HepG2 (cell line): ENCODE measurements at regions not wholly inside any gene's neighbourhood (a gene's known extent, or its start where the extent isn't known, plus 50 kb on each side); places are given as distances from the start of the nearest gene placed in this dataset.

Source experiments
- AGO2 ChIP-seq: fragments of 200-400 bp; formaldehyde crosslinking; optimal IDR thresholded peaks from 2 replicates; pipeline ENCODE3; 2017; ENCODE audit warnings: mild to moderate bottlenecking, low read depth, low read length, moderate library complexity
- CBFB ChIP-seq: sonication (generic); formaldehyde crosslinking; IDR thresholded peaks from 2 replicates; pipeline ENCODE4 v1.4.0; 2020; ENCODE audit warnings: missing genetic modification reagents
- ETV5 ChIP-seq: IDR thresholded peaks from 2 replicates; pipeline ENCODE4 v1.6.1; 2018; ENCODE audit warnings: missing biosample characterization, missing genetic modification reagents, inconsistent platforms, borderline replicate concordance
- HNF4A ChIP-seq: sonication (generic); formaldehyde crosslinking; IDR thresholded peaks from 2 replicates; pipeline ENCODE4 v1.4.0; 2020; ENCODE audit warnings: missing genetic modification reagents
- JUND ChIP-seq: sonication (generic); formaldehyde crosslinking; IDR thresholded peaks from 2 replicates; pipeline ENCODE4 v1.8.0; 2022; ENCODE audit warnings: mild to moderate bottlenecking, missing genetic modification reagents
- KMT2A ChIP-seq: sonication (generic); formaldehyde crosslinking; IDR thresholded peaks from 2 replicates; pipeline ENCODE4 v1.4.0; 2020; ENCODE audit warnings: missing genetic modification reagents
- MAFK ChIP-seq, 2 experiments: IDR thresholded peaks in 1 of 2; conservative IDR thresholded peaks in 1 of 2; 2 replicates each; pipeline ENCODE4 v1.6.1; 2011; ENCODE audit warnings: improper control_type of control experiment in 2 of 2, low read length in 2 of 2
- NAIF1 ChIP-seq: sonication (generic); formaldehyde crosslinking; IDR thresholded peaks from 2 replicates; pipeline ENCODE4 v1.5.0; 2020; ENCODE audit warnings: mild to moderate bottlenecking, missing genetic modification reagents, borderline replicate concordance
- NCOA5 ChIP-seq: sonication (generic); formaldehyde crosslinking; IDR thresholded peaks from 2 replicates; pipeline ENCODE4 v1.4.0; 2020; ENCODE audit warnings: missing genetic modification reagents
- NFAT5 ChIP-seq: sonication (generic); formaldehyde crosslinking; IDR thresholded peaks from 2 replicates; pipeline ENCODE4 v1.4.0; 2020; ENCODE audit warnings: missing genetic modification reagents
- NFIB ChIP-seq: sonication (generic); formaldehyde crosslinking; IDR thresholded peaks from 2 replicates; pipeline ENCODE4 v1.9.0; 2021; ENCODE audit warnings: missing genetic modification reagents, mild to moderate bottlenecking, borderline replicate concordance
- NR2F2 ChIP-seq: IDR thresholded peaks from 2 replicates; pipeline ENCODE4 v1.6.1; 2012; ENCODE audit warnings: low read depth, inconsistent platforms, borderline replicate concordance
- TBX3 ChIP-seq: fragments of 450-650 bp; IDR thresholded peaks from 2 replicates; pipeline ENCODE4 v1.6.1; 2017; ENCODE audit warnings: antibody characterized with exemption, mild to moderate bottlenecking, inconsistent platforms, borderline replicate concordance
- TMF1 ChIP-seq: sonication (generic); formaldehyde crosslinking; IDR thresholded peaks from 2 replicates; pipeline ENCODE4 v1.8.1; 2022; ENCODE audit warnings: low read depth, missing genetic modification reagents
- ZBTB7B ChIP-seq: sonication (generic); formaldehyde crosslinking; IDR thresholded peaks from 2 replicates; pipeline ENCODE4 v1.4.0; 2020; ENCODE audit warnings: missing genetic modification reagents
- ZNF230 ChIP-seq: sonication (generic); formaldehyde crosslinking; IDR thresholded peaks from 2 replicates; pipeline ENCODE4 v1.4.0; 2020; ENCODE audit warnings: mild to moderate bottlenecking, missing genetic modification reagents
- ZNF234 ChIP-seq: sonication (generic); formaldehyde crosslinking; conservative IDR thresholded peaks from 2 replicates; pipeline ENCODE4 v1.5.1; 2020; ENCODE audit warnings: mild to moderate bottlenecking, missing genetic modification reagents
- ZNF263 ChIP-seq: sonication (generic); formaldehyde crosslinking; IDR thresholded peaks from 2 replicates; pipeline ENCODE4 v1.4.0; 2020; ENCODE audit warnings: missing genetic modification reagents
- ZNF264 ChIP-seq: sonication (generic); formaldehyde crosslinking; IDR thresholded peaks from 2 replicates; pipeline ENCODE4 v1.4.0; 2020; ENCODE audit warnings: missing genetic modification reagents
- ZNF44 ChIP-seq: sonication (generic); formaldehyde crosslinking; IDR thresholded peaks from 2 replicates; pipeline ENCODE4 v1.5.1; 2020; ENCODE audit warnings: mild to moderate bottlenecking, missing genetic modification reagents
- ZNF605 ChIP-seq: sonication (generic); formaldehyde crosslinking; IDR thresholded peaks from 2 replicates; pipeline ENCODE4 v1.8.0; 2022; ENCODE audit warnings: mild to moderate bottlenecking, missing genetic modification reagents
- TF ChIP-seq, protein P1 (sequence below): IDR thresholded peaks from 2 replicates; pipeline ENCODE4 v1.6.1; 2012; ENCODE audit warnings: inconsistent platforms
- TF ChIP-seq, protein P2 (sequence below): IDR thresholded peaks from 2 replicates; pipeline ENCODE4 v1.6.1; 2016; ENCODE audit warnings: missing biosample characterization, missing genetic modification reagents, low read depth
- TF ChIP-seq, protein P3 (sequence below): sonication (generic); formaldehyde crosslinking; IDR thresholded peaks from 2 replicates; pipeline ENCODE4 v1.4.0; 2020; ENCODE audit warnings: missing genetic modification reagents

DNA sequence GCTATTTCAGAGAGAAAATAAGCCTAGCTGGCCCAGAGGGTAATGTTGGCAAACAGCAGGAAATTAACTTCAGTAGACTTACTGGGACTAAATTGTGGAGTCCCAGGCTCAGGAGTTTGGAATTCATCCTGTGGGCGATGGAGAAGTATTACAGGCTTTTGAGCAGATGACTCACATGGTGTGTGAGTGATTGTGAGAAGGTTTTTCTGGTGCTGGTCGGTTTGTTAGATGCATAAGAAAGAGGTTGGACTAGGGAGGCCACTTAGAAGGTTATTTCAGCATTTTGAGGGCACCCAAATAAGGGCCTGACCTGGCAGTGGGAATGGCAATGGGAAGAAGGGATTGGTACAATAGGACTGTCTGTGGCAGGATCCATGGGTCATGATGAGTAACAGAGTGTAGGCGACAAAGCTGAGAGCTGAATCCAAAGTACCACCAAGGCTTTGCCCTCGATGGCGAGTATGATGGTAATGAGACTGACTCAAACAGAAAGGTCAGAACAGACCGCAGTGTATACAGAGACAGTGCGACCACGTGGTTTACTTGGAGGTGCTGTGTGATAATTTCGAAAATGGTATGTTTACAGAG lies 69.2 kb upstream of the KIF26B start (continued):
- TF ChIP-seq, protein P1, sequence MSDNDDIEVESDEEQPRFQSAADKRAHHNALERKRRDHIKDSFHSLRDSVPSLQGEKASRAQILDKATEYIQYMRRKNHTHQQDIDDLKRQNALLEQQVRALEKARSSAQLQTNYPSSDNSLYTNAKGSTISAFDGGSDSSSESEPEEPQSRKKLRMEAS: peak; percentile 59; the same call in 1 of the 2 replicates
- TF ChIP-seq JUND (CRISPR knock-in tag): no peak
- no peak for TF ChIP-seq ZNF605
- TF ChIP-seq NFIB (CRISPR knock-in tag): no peak
- TF ChIP-seq CBFB (CRISPR knock-in tag): no peak
- TF ChIP-seq KMT2A (CRISPR knock-in tag): no peak
- TF ChIP-seq ETV5 (CRISPR knock-in tag): 0 out of 2 replicates have a peak, but pooled peaks have one; percentile 8
- no peak for TF ChIP-seq NR2F2
- TF ChIP-seq TMF1: no peak
- TF ChIP-seq, protein P2, sequence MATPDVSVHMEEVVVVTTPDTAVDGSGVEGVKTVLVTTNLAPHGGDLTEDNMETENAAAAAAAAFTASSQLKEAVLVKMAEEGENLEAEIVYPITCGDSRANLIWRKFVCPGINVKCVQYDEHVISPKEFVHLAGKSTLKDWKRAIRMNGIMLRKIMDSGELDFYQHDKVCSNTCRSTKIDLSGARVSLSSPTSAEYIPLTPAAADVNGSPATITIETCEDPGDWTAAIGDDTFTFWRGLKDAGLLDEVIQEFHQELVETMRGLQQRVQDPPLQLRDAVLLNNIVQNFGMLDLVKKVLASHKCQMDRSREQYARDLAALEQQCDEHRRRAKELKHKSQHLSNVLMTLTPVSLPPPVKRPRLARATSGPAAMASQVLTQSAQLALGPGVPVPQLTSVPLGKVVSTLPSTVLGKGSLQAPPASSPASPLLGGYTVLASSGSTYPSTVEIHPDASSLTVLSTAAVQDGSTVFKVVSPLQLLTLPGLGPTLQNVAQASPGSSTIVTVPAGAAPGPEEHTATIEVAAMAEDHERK (CRISPR knock-in tag): no peak
- no peak for TF ChIP-seq ZNF44 (CRISPR knock-in tag)
- TF ChIP-seq ZNF264 (CRISPR knock-in tag): no peak
- no peak for TF ChIP-seq ZNF230 (CRISPR knock-in tag)
- peak; percentile 34; the same call in 1 of the 2 replicates for TF ChIP-seq TBX3
- no peak for TF ChIP-seq NAIF1 (CRISPR knock-in tag)
- no peak for TF ChIP-seq MAFK (conservative IDR thresholded peaks at IDR 0.05 in 1 of 2, IDR thresholded peaks at IDR 0.05 in 1 of 2; ENCODE audit: low read length in 2 of 2)
- TF ChIP-seq NFAT5 (CRISPR knock-in tag): no peak
- no peak for TF ChIP-seq NCOA5 (CRISPR knock-in tag)
- TF ChIP-seq ZNF234 (CRISPR knock-in tag): no peak
- TF ChIP-seq, protein P3, sequence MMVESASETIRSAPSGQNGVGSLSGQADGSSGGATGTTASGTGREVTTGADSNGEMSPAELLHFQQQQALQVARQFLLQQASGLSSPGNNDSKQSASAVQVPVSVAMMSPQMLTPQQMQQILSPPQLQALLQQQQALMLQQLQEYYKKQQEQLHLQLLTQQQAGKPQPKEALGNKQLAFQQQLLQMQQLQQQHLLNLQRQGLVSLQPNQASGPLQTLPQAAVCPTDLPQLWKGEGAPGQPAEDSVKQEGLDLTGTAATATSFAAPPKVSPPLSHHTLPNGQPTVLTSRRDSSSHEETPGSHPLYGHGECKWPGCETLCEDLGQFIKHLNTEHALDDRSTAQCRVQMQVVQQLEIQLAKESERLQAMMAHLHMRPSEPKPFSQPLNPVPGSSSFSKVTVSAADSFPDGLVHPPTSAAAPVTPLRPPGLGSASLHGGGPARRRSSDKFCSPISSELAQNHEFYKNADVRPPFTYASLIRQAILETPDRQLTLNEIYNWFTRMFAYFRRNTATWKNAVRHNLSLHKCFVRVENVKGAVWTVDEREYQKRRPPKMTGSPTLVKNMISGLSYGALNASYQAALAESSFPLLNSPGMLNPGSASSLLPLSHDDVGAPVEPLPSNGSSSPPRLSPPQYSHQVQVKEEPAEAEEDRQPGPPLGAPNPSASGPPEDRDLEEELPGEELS (CRISPR knock-in tag): 0 out of 2 replicates have a peak, but pooled peaks have one; percentile 18
- TF ChIP-seq ZBTB7B: no peak
- TF ChIP-seq ZNF263: no peak
- peak; percentile 45 for TF ChIP-seq HNF4A (CRISPR knock-in tag)
- TF ChIP-seq AGO2: no peak
